Transverse colon (tissue), 4 donors: ENCODE measurements at regions not wholly inside any gene's neighbourhood (a gene's known extent, or its start where the extent isn't known, plus 50 kb on each side); places are given as distances from the start of the nearest gene placed in this dataset.

ENCODE experiments used
- EP300 ChIP-seq: sonication (generic); formaldehyde crosslinking; IDR thresholded peaks from one replicate; pipeline ENCODE4 v1.6.1; 2017; ENCODE audit warnings: antibody characterized with exemption, low read depth
- POLR2A ChIP-seq: fragments of 450-650 bp; IDR thresholded peaks from one replicate; pipeline ENCODE4 v1.6.1; 2016; ENCODE audit warnings: antibody characterized with exemption, mild to moderate bottlenecking, moderate library complexity
- POLR2AphosphoS5 ChIP-seq, 3 donors: sonication (generic); formaldehyde crosslinking; IDR thresholded peaks; one replicate each; pipeline ENCODE4 v1.6.1; 2016; ENCODE audit warnings: antibody characterized with exemption in 3 of 3
- TF ChIP-seq, protein P1 (sequence below), 5 experiments: fragments of 200-600 bp in 3 of 5; fragments of 450-650 bp in 2 of 5; sonication (generic) in 3 of 5; IDR thresholded peaks; 1 replicate in 2 of 5; 2 replicates in 3 of 5; pipeline ENCODE4 v1.5.1; 2016 to 2017; ENCODE audit warnings: antibody characterized with exemption in 5 of 5, inconsistent platforms in 3 of 5, mild to moderate bottlenecking in 2 of 5, moderate library complexity in 1 of 5

DNA sequence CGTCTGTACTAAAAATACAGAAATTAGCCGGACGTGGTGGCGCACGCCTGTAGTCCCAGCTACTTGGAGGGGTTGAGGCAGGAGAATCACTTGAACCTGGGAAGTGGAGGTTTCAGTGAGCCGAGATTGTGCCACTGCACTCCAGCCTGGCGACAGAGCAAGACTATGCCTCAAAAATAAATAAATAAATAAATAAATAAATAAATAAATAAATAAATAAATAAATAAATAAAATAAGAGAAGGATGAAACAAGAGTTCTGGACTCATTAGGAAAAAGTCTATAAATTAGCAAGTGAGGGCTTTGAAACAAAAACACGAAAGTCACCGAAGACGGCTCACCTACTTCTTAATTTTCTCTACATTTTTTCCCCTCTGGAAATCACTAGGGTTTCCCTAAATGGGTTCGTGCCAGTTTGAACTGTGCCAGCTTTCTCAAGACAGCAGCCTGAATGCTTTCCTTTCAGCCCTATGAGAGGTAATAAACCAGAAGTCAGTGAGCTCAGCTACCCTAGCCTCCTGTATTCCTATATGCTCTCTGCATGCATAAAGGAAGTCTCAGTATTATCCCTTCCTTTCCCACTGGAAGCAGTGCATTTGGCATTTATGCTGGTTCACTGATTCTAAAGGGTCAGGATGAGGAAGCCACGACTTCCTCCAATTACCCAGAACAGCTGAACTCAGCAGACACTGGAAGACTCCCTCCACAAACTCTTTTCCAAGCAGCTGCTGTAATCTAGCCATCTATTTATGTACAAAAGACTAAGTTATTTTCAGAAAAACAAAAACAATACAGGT lies 266.9 kb downstream of the ZBBX start:
- TF ChIP-seq, protein P1, sequence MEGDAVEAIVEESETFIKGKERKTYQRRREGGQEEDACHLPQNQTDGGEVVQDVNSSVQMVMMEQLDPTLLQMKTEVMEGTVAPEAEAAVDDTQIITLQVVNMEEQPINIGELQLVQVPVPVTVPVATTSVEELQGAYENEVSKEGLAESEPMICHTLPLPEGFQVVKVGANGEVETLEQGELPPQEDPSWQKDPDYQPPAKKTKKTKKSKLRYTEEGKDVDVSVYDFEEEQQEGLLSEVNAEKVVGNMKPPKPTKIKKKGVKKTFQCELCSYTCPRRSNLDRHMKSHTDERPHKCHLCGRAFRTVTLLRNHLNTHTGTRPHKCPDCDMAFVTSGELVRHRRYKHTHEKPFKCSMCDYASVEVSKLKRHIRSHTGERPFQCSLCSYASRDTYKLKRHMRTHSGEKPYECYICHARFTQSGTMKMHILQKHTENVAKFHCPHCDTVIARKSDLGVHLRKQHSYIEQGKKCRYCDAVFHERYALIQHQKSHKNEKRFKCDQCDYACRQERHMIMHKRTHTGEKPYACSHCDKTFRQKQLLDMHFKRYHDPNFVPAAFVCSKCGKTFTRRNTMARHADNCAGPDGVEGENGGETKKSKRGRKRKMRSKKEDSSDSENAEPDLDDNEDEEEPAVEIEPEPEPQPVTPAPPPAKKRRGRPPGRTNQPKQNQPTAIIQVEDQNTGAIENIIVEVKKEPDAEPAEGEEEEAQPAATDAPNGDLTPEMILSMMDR (IDR thresholded peaks at IDR 0.05): no peak
- TF ChIP-seq POLR2AphosphoS5 (IDR thresholded peaks at IDR 0.05): no peak
- TF ChIP-seq POLR2A: no peak
- no peak for TF ChIP-seq EP300
